K562 (cell line): ENCODE measurements at regions not wholly inside any gene's neighbourhood (a gene's known extent, or its start where the extent isn't known, plus 50 kb on each side); places are given as distances from the start of the nearest gene placed in this dataset.

ENCODE experiments used
- ATAC-seq: fragments of 200-7000 bp; cut with Tn5 transposase; 3 replicates; pipeline ENCODE4 v1.9.1; 2020; ENCODE audit warnings: moderate library complexity
- BruUV-seq: library from RNA; stranded (reverse); fragments of 400-500 nt; replicated peaks from 2 replicates; lab custom pipeline; 2021; lab: Mats Ljungman, UMichigan
- CTCF ChIA-PET: fragments of 300-600 bp; formaldehyde crosslinking; extraction: SDS; loops from one replicate; lab custom pipeline; 2021; ENCODE audit warnings: low intra/inter-chr PET ratio; lab: Yijun Ruan, JAX
- POLR2A ChIA-PET: fragments of 300-600, 350-650 bp; sonication (Branson Sonifier 250); formaldehyde crosslinking; extraction: SDS; loops from one replicate; lab custom pipeline; 2021; ENCODE audit warnings: antibody characterized with exemption, inconsistent platforms; lab: Yijun Ruan, JAX
- DNase-seq, 4 experiments: peaks; one replicate each; pipeline versions ENCODE4 v3.0.0 to v3.0.0-alpha.2; 2011 to 2018; ENCODE audit warnings: low spot score in 3 of 4, mixed read lengths in 3 of 4; ENCODE audit errors: extremely low read depth in 1 of 4
- FAIRE-seq: peaks from 2 replicates; lab custom pipeline; 2011; peaks lifted over from hg19 to GRCh38; lab: Jason Lieb, UNC
- H2AFZ ChIP-seq: 2 replicates; pipeline ENCODE4 v1.6.0; 2011; ENCODE audit warnings: low read depth, low read length, control low read depth, inconsistent platforms
- H3K27ac ChIP-seq: fragments of 200-600 bp; 3 replicates; pipeline ENCODE4 v1.8.0; 2011; ENCODE audit warnings: low read depth, mild to moderate bottlenecking, control low read depth, inconsistent platforms, low read length, moderate library complexity, mixed read lengths; ENCODE audit errors: extremely low read depth
- H3K27me3 ChIP-seq, 2 experiments: fragments of 300-600 bp in 1 of 2; 2 replicates in 1 of 2; 3 replicates in 1 of 2; pipeline versions ENCODE4 v1.6.0 to v1.8.0; 2011; ENCODE audit warnings: inconsistent platforms in 2 of 2, low read length in 2 of 2, mild to moderate bottlenecking in 1 of 2, mixed read lengths in 1 of 2, moderate library complexity in 1 of 2; ENCODE audit not compliant: control insufficient read depth in 2 of 2, insufficient read depth in 2 of 2
- H3K36me3 ChIP-seq: fragments of 300-600 bp; 3 replicates; pipeline ENCODE4 v1.8.0; 2011; ENCODE audit warnings: mild to moderate bottlenecking, low read length, inconsistent platforms; ENCODE audit not compliant: control insufficient read depth, insufficient read depth
- H3K4me1 ChIP-seq, 2 experiments: fragments of 200-600 bp in 1 of 2; replicated peaks in 1 of 2; 2 replicates in 1 of 2; 3 replicates in 1 of 2; pipeline versions ENCODE4 v1.5.1 to v1.8.0; 2011; ENCODE audit warnings: inconsistent platforms in 2 of 2, low read length in 2 of 2, mild to moderate bottlenecking in 1 of 2, mixed read lengths in 1 of 2, moderate library complexity in 1 of 2; ENCODE audit not compliant: control insufficient read depth in 2 of 2, insufficient read depth in 2 of 2
- H3K4me2 ChIP-seq: 2 replicates; pipeline ENCODE4 v1.6.1; 2011; ENCODE audit warnings: low read length, control low read depth, inconsistent platforms, mixed read lengths; ENCODE audit not compliant: insufficient read depth
- H3K4me3 ChIP-seq: fragments of 200-600 bp; sonication (generic), shearing (Covaris generic); 2 replicates; pipeline ENCODE4 v1.5.1; 2016; ENCODE audit warnings: control low read depth, inconsistent platforms
- H3K79me2 ChIP-seq: fragments of 200-600 bp; 3 replicates; pipeline ENCODE4 v1.8.0; 2011; ENCODE audit warnings: low read length, inconsistent platforms; ENCODE audit not compliant: control insufficient read depth, insufficient read depth
- H3K9ac ChIP-seq, 2 experiments: 2 replicates each; pipeline versions ENCODE4 v1.6.0 to v1.6.1; 2011; ENCODE audit warnings: low read depth in 2 of 2, low read length in 2 of 2, control low read depth in 1 of 2, inconsistent platforms in 1 of 2, mild to moderate bottlenecking in 1 of 2, mixed read lengths in 1 of 2; ENCODE audit not compliant: insufficient read depth in 1 of 2
- H3K9me1 ChIP-seq: one replicate; pipeline ENCODE4 v1.6.0; 2011; ENCODE audit warnings: inconsistent platforms, mild to moderate bottlenecking, low read length, moderate library complexity; ENCODE audit not compliant: control insufficient read depth, insufficient read depth
- H3K9me3 ChIP-seq: replicated peaks from 2 replicates; pipeline ENCODE4 v1.5.1; 2011; ENCODE audit warnings: low read depth, low read length, inconsistent platforms; ENCODE audit not compliant: control insufficient read depth, insufficient read depth
- H4K20me1 ChIP-seq: replicated peaks from 2 replicates; pipeline ENCODE4 v1.6.1; 2011; ENCODE audit warnings: low read length, inconsistent platforms, mixed read lengths; ENCODE audit not compliant: control insufficient read depth, insufficient read depth
- C11orf30 ChIP-seq: fragments of 450-650 bp; IDR thresholded peaks from 2 replicates; pipeline ENCODE4 v1.6.1; 2016; ENCODE audit warnings: low read depth, mild to moderate bottlenecking
- MCM2 ChIP-seq: fragments of 450-650 bp; IDR thresholded peaks from 2 replicates; pipeline ENCODE4 v1.6.1; 2017; ENCODE audit warnings: low read depth, mild to moderate bottlenecking
- ZNF449 ChIP-seq: fragments of 250-450 bp; sonication (Bioruptor Pico); IDR thresholded peaks from 2 replicates; pipeline ENCODE4 v1.8.0; 2022; ENCODE audit warnings: moderate library complexity, mild to moderate bottlenecking, inconsistent platforms
- WGBS: fragments of 100-300 bp; shearing (Covaris generic); methylation state at CpG from one replicate; pipeline ENCODE4 v1.1.6; 2016; ENCODE audit warnings: low coverage, mixed read lengths; ENCODE audit not compliant: insufficient coverage; ENCODE audit errors: missing lambda C conversion rate; 5-methylcytosine and 5-hydroxymethylcytosine counted together
- in situ Hi-C: fragments of 300-500 bp; cut with MboI; formaldehyde crosslinking; loops from 4 replicates; pipeline ENCODE4 v1.15.0; 2018; ENCODE audit warnings: inconsistent platforms, mixed read lengths
- intact Hi-C: fragments of 100-400 bp; cut with micrococcal nuclease; formaldehyde crosslinking; loops from 2 replicates; pipeline ENCODE4 v1.14.2; 2022
- TF ChIP-seq, protein P1 (sequence below): fragments of 250-450 bp; sonication (Bioruptor Pico); IDR thresholded peaks from 2 replicates; pipeline ENCODE4 v1.4.0; 2020; ENCODE audit warnings: mild to moderate bottlenecking, moderate library complexity

DNA sequence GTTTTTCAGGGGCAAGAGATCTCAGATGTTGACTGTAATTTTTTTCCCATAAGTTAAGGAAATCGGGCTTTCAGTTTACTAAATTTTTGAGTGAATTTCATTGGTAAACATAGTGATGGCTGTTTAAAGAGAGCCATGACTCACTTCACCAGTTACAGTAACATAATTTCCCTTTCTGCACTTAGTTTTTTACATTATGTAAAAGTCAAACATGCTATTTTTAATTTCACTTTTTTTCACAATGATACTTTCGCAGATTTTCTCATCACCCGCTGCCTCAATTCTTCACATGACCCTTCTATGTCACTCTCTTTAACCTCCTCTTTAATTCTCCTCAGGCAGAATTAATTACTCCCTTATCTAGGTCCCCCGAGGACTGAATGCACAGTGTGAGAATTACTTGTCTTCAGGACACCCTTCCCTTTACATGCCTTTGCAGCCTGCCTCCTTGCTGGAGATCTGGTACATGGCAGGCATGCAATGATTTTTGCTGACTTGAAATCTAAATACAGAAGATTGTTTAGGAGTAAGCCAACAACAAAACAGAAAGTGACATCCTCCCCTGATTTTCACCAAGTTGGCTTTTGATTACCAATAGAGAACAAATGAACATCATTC is 217.5 kb upstream of the S1PR3 start:
- CTCF ChIA-PET = no interaction called here
- Histone ChIP-seq H3K9ac (no peak overlapping the region), H3K4me1 (peaks cover 19 to 45% of the 10 kb centered on the region in 2 experiments), H3K4me3 (no peak overlapping the region), H3K4me2 (no peak overlapping the region), H3K27ac (no peak overlapping the region; the same call in 2 of the 3 replicates), H3K79me2 (no peaks in the 10 kb centered on the region), H2AFZ (no peak overlapping the region), H3K27me3 (no peaks in the 10 kb centered on the region), H3K36me3 (no peaks in the 10 kb centered on the region), H4K20me1 (no peaks in the 10 kb centered on the region), H3K9me1 (no peaks in the 10 kb centered on the region), H3K9me3 (no peaks in the 10 kb centered on the region)
- 66% methylated on average over 4 of the region's 4 CpGs for WGBS
- in situ Hi-C loops (no loop called here), intact Hi-C loops (no loop called here)
- DNase-seq (peak in 1 of 4 experiments; percentile 20), ATAC-seq (no peak), FAIRE-seq (no peak)
- TF ChIP-seq ZNF449 (CRISPR knock-in tag) (no peak), C11orf30 (peak; percentile 47), MCM2 (no peak)
- TF ChIP-seq, protein P1, sequence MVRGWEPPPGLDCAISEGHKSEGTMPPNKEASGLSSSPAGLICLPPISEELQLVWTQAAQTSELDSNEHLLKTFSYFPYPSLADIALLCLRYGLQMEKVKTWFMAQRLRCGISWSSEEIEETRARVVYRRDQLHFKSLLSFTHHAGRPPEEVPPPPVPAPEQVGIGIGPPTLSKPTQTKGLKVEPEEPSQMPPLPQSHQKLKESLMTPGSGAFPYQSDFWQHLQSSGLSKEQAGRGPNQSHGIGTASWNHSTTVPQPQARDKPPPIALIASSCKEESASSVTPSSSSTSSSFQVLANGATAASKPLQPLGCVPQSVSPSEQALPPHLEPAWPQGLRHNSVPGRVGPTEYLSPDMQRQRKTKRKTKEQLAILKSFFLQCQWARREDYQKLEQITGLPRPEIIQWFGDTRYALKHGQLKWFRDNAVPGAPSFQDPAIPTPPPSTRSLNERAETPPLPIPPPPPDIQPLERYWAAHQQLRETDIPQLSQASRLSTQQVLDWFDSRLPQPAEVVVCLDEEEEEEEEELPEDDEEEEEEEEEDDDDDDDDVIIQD (CRISPR knock-in tag) = no peak
- POLR2A ChIA-PET = no interaction called here
- BruUV-seq = no TSS peak
